IMR-90 (cell line): ENCODE measurements at regions not wholly inside any gene's neighbourhood (a gene's known extent, or its start where the extent isn't known, plus 50 kb on each side); places are given as distances from the start of the nearest gene placed in this dataset.

Source experiments
- ATAC-seq: fragments of 200-7000 bp; cut with Tn5 transposase; 2 replicates; pipeline ENCODE4 v1.9.1; 2020; ENCODE audit warnings: low read depth, mild to moderate bottlenecking, moderate library complexity
- BruUV-seq: library from RNA; stranded (reverse); fragments of 400-500 nt; replicated peaks from 2 replicates; lab custom pipeline; 2021; lab: Mats Ljungman, UMichigan
- CTCF ChIA-PET: fragments of 300-600 bp; formaldehyde crosslinking; extraction: SDS; loops from one replicate; lab custom pipeline; 2021; ENCODE audit warnings: antibody characterized with exemption; lab: Yijun Ruan, JAX
- POLR2A ChIA-PET: fragments of 300-600 bp; sonication (Branson Sonifier 250); formaldehyde crosslinking; loops from one replicate; lab custom pipeline; 2022; ENCODE audit warnings: antibody characterized with exemption; ENCODE audit not compliant: unreplicated experiment; lab: Charles Lee
- DNase-seq: peaks from one replicate; pipeline ENCODE4 v3.0.0; 2013
- H2AFZ ChIP-seq: replicated peaks from 2 replicates; pipeline ENCODE3; 2013; ENCODE audit warnings: low read length, mild to moderate bottlenecking; ENCODE audit not compliant: poor library complexity
- H2AK5ac ChIP-seq: 2 replicates; pipeline ENCODE4 v1.6.1; 2013; ENCODE audit warnings: low read depth, low read length, inconsistent platforms
- H2AK9ac ChIP-seq: replicated peaks from 2 replicates; pipeline ENCODE3; 2013; ENCODE audit warnings: mild to moderate bottlenecking, low read depth, low read length, moderate library complexity; ENCODE audit not compliant: poor library complexity
- H2BK120ac ChIP-seq: 2 replicates; pipeline ENCODE4 v1.6.1; 2013; ENCODE audit warnings: low read depth, low read length, inconsistent platforms
- H2BK15ac ChIP-seq: 3 replicates; pipeline ENCODE4 v1.6.1; 2013; ENCODE audit warnings: low read depth, low read length, inconsistent platforms
- H2BK20ac ChIP-seq: 2 replicates; pipeline ENCODE4 v1.6.1; 2013; ENCODE audit warnings: low read depth, mild to moderate bottlenecking, inconsistent platforms, low read length, moderate library complexity
- H2BK5ac ChIP-seq: 2 replicates; pipeline ENCODE4 v1.6.1; 2013; ENCODE audit warnings: mild to moderate bottlenecking, low read depth, low read length, inconsistent platforms; ENCODE audit not compliant: poor library complexity, severe bottlenecking
- H3K14ac ChIP-seq: replicated peaks from 2 replicates; pipeline ENCODE4 v1.6.1; 2013; ENCODE audit warnings: low read depth, low read length, inconsistent platforms
- H3K18ac ChIP-seq: 2 replicates; pipeline ENCODE4 v1.6.1; 2013; ENCODE audit warnings: low read depth, low read length, control low read depth
- H3K23ac ChIP-seq: 2 replicates; pipeline ENCODE4 v1.6.1; 2013; ENCODE audit warnings: low read depth, low read length, inconsistent platforms
- H3K27ac ChIP-seq: 2 replicates; pipeline ENCODE4 v1.5.1; 2013; ENCODE audit warnings: mild to moderate bottlenecking, control low read depth, low read length; ENCODE audit not compliant: insufficient read depth
- H3K27me3 ChIP-seq: 2 replicates; pipeline ENCODE4 v1.6.1; 2013; ENCODE audit warnings: low read length; ENCODE audit not compliant: control insufficient read depth, insufficient read depth
- H3K36me3 ChIP-seq: 2 replicates; pipeline ENCODE4 v1.6.1; 2013; ENCODE audit warnings: low read length, mixed read lengths; ENCODE audit not compliant: control insufficient read depth, insufficient read depth
- H3K4ac ChIP-seq: 2 replicates; pipeline ENCODE4 v1.6.1; 2013; ENCODE audit warnings: low read depth, low read length, inconsistent platforms
- H3K4me1 ChIP-seq: 2 replicates; pipeline ENCODE4 v1.6.1; 2013; ENCODE audit warnings: low read length, mixed read lengths; ENCODE audit not compliant: control insufficient read depth, insufficient read depth
- H3K4me2 ChIP-seq: 2 replicates; pipeline ENCODE4 v1.6.1; 2013; ENCODE audit warnings: low read depth, mild to moderate bottlenecking, control low read depth, low read length, moderate library complexity
- H3K4me3 ChIP-seq: 2 replicates; pipeline ENCODE4 v1.5.1; 2013; ENCODE audit warnings: low read depth, mild to moderate bottlenecking, control low read depth, low read length, moderate library complexity; ENCODE audit not compliant: insufficient read depth
- H3K56ac ChIP-seq: 2 replicates; pipeline ENCODE4 v1.6.1; 2013; ENCODE audit warnings: low read length, inconsistent platforms; ENCODE audit not compliant: insufficient read depth; ENCODE audit errors: extremely low read depth
- H3K79me1 ChIP-seq, 2 experiments: 2 replicates each; pipeline ENCODE4 v1.6.1; 2013; ENCODE audit warnings: low read length in 2 of 2, inconsistent platforms in 1 of 2, low read depth in 1 of 2
- H3K9ac ChIP-seq: 2 replicates; pipeline ENCODE4 v1.6.1; 2013; ENCODE audit warnings: low read depth, low read length, control low read depth
- H3K9me1 ChIP-seq: 2 replicates; pipeline ENCODE4 v1.6.1; 2013; ENCODE audit warnings: low read length, inconsistent platforms; ENCODE audit not compliant: insufficient read depth
- H3K9me3 ChIP-seq: 2 replicates; pipeline ENCODE4 v1.6.1; 2013; ENCODE audit warnings: low read length; ENCODE audit not compliant: control insufficient read depth, insufficient read depth
- H4K20me1 ChIP-seq: 2 replicates; pipeline ENCODE4 v1.6.1; 2013; ENCODE audit warnings: low read length, inconsistent platforms; ENCODE audit not compliant: insufficient read depth
- H4K5ac ChIP-seq: 2 replicates; pipeline ENCODE4 v1.6.1; 2013; ENCODE audit warnings: mild to moderate bottlenecking, low read depth, low read length, control low read depth
- H4K8ac ChIP-seq, 2 experiments: 2 replicates each; pipeline ENCODE4 v1.6.1; 2013; ENCODE audit warnings: low read depth in 2 of 2, low read length in 2 of 2, control low read depth in 1 of 2, inconsistent platforms in 1 of 2
- H4K91ac ChIP-seq: 2 replicates; pipeline ENCODE4 v1.6.1; 2013; ENCODE audit warnings: low read depth, low read length, inconsistent platforms; ENCODE audit not compliant: insufficient read depth
- BHLHE40 ChIP-seq: fragments of 150-350 bp; IDR thresholded peaks from 2 replicates; pipeline ENCODE4 v1.6.1; 2016; ENCODE audit warnings: mild to moderate bottlenecking, low read depth, low read length
- CEBPB ChIP-seq: IDR thresholded peaks from 2 replicates; pipeline ENCODE4 v1.6.1; 2012; ENCODE audit warnings: low read depth, low read length, improper control_type of control experiment
- CHD1 ChIP-seq: IDR thresholded peaks from 2 replicates; pipeline ENCODE4 v1.6.1; 2012; ENCODE audit warnings: low read depth, low read length, improper control_type of control experiment
- CTCF ChIP-seq: conservative IDR thresholded peaks from 2 replicates; pipeline ENCODE4 v1.5.1; 2012; ENCODE audit warnings: mild to moderate bottlenecking, low read depth, low read length, improper control_type of control experiment
- ELK1 ChIP-seq: fragments of 150-350 bp; IDR thresholded peaks from 2 replicates; pipeline ENCODE4 v1.6.1; 2016; ENCODE audit warnings: low read depth, mild to moderate bottlenecking, low read length, moderate library complexity, borderline replicate concordance
- MAFK ChIP-seq: IDR thresholded peaks from 2 replicates; pipeline ENCODE4 v1.6.1; 2012; ENCODE audit warnings: low read depth, low read length, improper control_type of control experiment
- MXI1 ChIP-seq: IDR thresholded peaks from 2 replicates; pipeline ENCODE4 v1.6.1; 2012; ENCODE audit warnings: low read depth, mild to moderate bottlenecking, low read length, moderate library complexity, borderline replicate concordance
- NFE2L2 ChIP-seq: fragments of 150-350 bp; IDR thresholded peaks from 2 replicates; pipeline ENCODE4 v1.6.1; 2016; ENCODE audit warnings: low read depth, mild to moderate bottlenecking, low read length
- RAD21 ChIP-seq: IDR thresholded peaks from 2 replicates; pipeline ENCODE4 v1.6.1; 2012; ENCODE audit warnings: low read length, improper control_type of control experiment
- RFX5 ChIP-seq: IDR thresholded peaks from 2 replicates; pipeline ENCODE4 v1.8.0; 2012; ENCODE audit warnings: low read depth, mild to moderate bottlenecking, low read length, moderate library complexity
- USF2 ChIP-seq: fragments of 150-350 bp; IDR thresholded peaks from 2 replicates; pipeline ENCODE4 v1.6.1; 2017; ENCODE audit warnings: mild to moderate bottlenecking, antibody characterized with exemption, low read length, low read depth
- dilution Hi-C: fragments of 300-500 bp; cut with HindIII; formaldehyde crosslinking; loops from one replicate; pipeline ENCODE4 v1.14.3; 2018; ENCODE audit warnings: low sequenced_read_pairs; ENCODE audit not compliant: unreplicated experiment
- in situ Hi-C: fragments of 300-500 bp; cut with MboI; formaldehyde crosslinking; loops from 3 replicates; pipeline ENCODE4 v1.14.3; 2019; ENCODE audit warnings: low sequenced_read_pairs, inconsistent platforms, mixed read lengths
- intact Hi-C: fragments of 100-400 bp; cut with micrococcal nuclease; formaldehyde crosslinking; loops from 2 replicates; pipeline ENCODE4 v1.10.0; 2022

- no peak overlapping the region for H3K4me2 ChIP-seq
- no peak overlapping the region for H2BK120ac ChIP-seq
- no peak overlapping the region for H3K18ac ChIP-seq
- H3K9me3 ChIP-seq = no peaks in the 10 kb centered on the region
- H4K8ac ChIP-seq = no peak overlapping the region
- H3K27ac ChIP-seq = no peak overlapping the region
- ATAC-seq (no peak), DNase-seq (no peak)
- no peaks in the 10 kb centered on the region for H3K9me1 ChIP-seq
- no peaks in the 10 kb centered on the region for H3K27me3 ChIP-seq
- no peak overlapping the region for H3K4me3 ChIP-seq
- intact Hi-C loops (no loop called here), in situ Hi-C loops (no loop called here), dilution Hi-C loops (no loop called here)
- no peaks in the 10 kb centered on the region for H3K4me1 ChIP-seq
- H4K5ac ChIP-seq = no peak overlapping the region
- no peak overlapping the region for H2AFZ ChIP-seq
- H3K23ac ChIP-seq = no peak overlapping the region
- no peak overlapping the region for H4K91ac ChIP-seq
- H2AK5ac ChIP-seq = no peak overlapping the region
- H3K14ac ChIP-seq = no peak overlapping the region
- no peak overlapping the region for H2BK5ac ChIP-seq
- no peak overlapping the region for H3K56ac ChIP-seq
- H3K36me3 ChIP-seq = no peaks in the 10 kb centered on the region
- H3K9ac ChIP-seq = no peak overlapping the region
- no peak overlapping the region for H2AK9ac ChIP-seq
- H2BK20ac ChIP-seq = no peak overlapping the region
- CTCF ChIA-PET = no interaction called here
- H3K79me1 ChIP-seq = no peaks in the 10 kb centered on the region
- no peak overlapping the region for H3K4ac ChIP-seq
- no peaks in the 10 kb centered on the region for H4K20me1 ChIP-seq
- no TSS peak for BruUV-seq
- POLR2A ChIA-PET = no interaction called here
- H2BK15ac ChIP-seq = no peak overlapping the region
- TF ChIP-seq RAD21 = no peak
- TF ChIP-seq MAFK = no peak
- no peak for TF ChIP-seq MXI1
- no peak for TF ChIP-seq ELK1
- no peak for TF ChIP-seq NFE2L2
- TF ChIP-seq CHD1 = no peak
- TF ChIP-seq BHLHE40 = no peak
- TF ChIP-seq USF2 = no peak
- no peak for TF ChIP-seq CTCF
- TF ChIP-seq CEBPB = no peak
- no peak for TF ChIP-seq RFX5
Observed at GRCh38 chr6:84403545-84403944, 176.1 kb upstream of the CEP162 start.
